HepG2 (cell line): ENCODE measurements at regions not wholly inside any gene's neighbourhood (a gene's known extent, or its start where the extent isn't known, plus 50 kb on each side); places are given as distances from the start of the nearest gene placed in this dataset.

Experiments
- ATAC-seq: fragments of 200-7000 bp; cut with Tn5 transposase; 3 replicates; pipeline ENCODE4 v1.9.1; 2020; ENCODE audit warnings: mild to moderate bottlenecking, moderate library complexity
- BruUV-seq: library from RNA; stranded (reverse); fragments of 400-500 nt; replicated peaks from 2 replicates; lab custom pipeline; 2021; lab: Mats Ljungman, UMichigan
- CTCF ChIA-PET: fragments of 300-600 bp; formaldehyde crosslinking; extraction: SDS; loops from one replicate; lab custom pipeline; 2021; ENCODE audit warnings: low total read pairs, inconsistent platforms, low intra/inter-chr PET ratio; lab: Yijun Ruan, JAX
- POLR2A ChIA-PET: fragments of 350-600 bp; sonication (Branson Sonifier 250); formaldehyde crosslinking; loops from one replicate; lab custom pipeline; 2020; ENCODE audit warnings: antibody characterized with exemption, inconsistent platforms; lab: Yijun Ruan, JAX
- DNase-seq: peaks from one replicate; pipeline ENCODE4 v3.0.0-alpha.2; 2015; ENCODE audit warnings: low spot score
- FAIRE-seq: peaks from 3 replicates; lab custom pipeline; 2011; peaks lifted over from hg19 to GRCh38; lab: Jason Lieb, UNC
- H2AFZ ChIP-seq: one replicate; pipeline ENCODE4 v1.6.1; 2011; ENCODE audit warnings: low read length, inconsistent platforms
- H3K27ac ChIP-seq: fragments of 300-600 bp; 3 replicates; pipeline ENCODE4 v1.8.0; 2011; ENCODE audit warnings: mixed run types, mild to moderate bottlenecking, mixed read lengths, low read length, inconsistent platforms; ENCODE audit not compliant: insufficient read depth; ENCODE audit errors: extremely low read length
- H3K27me3 ChIP-seq, 2 experiments: fragments of 200-600 bp in 1 of 2; 2 replicates in 1 of 2; 3 replicates in 1 of 2; pipeline versions ENCODE4 v1.6.0 to v1.8.0; 2011; ENCODE audit warnings: low read length in 2 of 2, mild to moderate bottlenecking in 2 of 2, moderate library complexity in 2 of 2, inconsistent platforms in 1 of 2; ENCODE audit not compliant: insufficient read depth in 2 of 2, control insufficient read depth in 1 of 2
- H3K36me3 ChIP-seq, 2 experiments: fragments of 200-600 bp in 1 of 2; replicated peaks in 1 of 2; 2 replicates in 1 of 2; 3 replicates in 1 of 2; pipeline versions ENCODE4 v1.5.1 to v1.8.0; 2011; ENCODE audit warnings: low read length in 2 of 2, inconsistent platforms in 1 of 2; ENCODE audit not compliant: insufficient read depth in 2 of 2, control insufficient read depth in 1 of 2
- H3K4me1 ChIP-seq: 2 replicates; pipeline ENCODE4 v1.5.1; 2012; ENCODE audit warnings: low read length, inconsistent platforms; ENCODE audit not compliant: insufficient read depth
- H3K4me2 ChIP-seq: 2 replicates; pipeline ENCODE4 v1.6.0; 2011; ENCODE audit warnings: low read depth, low read length, inconsistent platforms
- H3K4me3 ChIP-seq, 3 experiments: fragments of 200-600 bp in 1 of 3; sonication (generic), shearing (Covaris generic) in 1 of 3; replicated peaks in 1 of 3; 2 replicates each; pipeline ENCODE4 v1.5.1; 2011 to 2016; ENCODE audit warnings: low read length in 3 of 3, inconsistent platforms in 2 of 3, low read depth in 2 of 3, mild to moderate bottlenecking in 2 of 3, control low read depth in 1 of 3, mixed read lengths in 1 of 3; ENCODE audit not compliant: insufficient read depth in 1 of 3
- H3K79me2 ChIP-seq: one replicate; pipeline ENCODE4 v1.6.1; 2011; ENCODE audit warnings: low read length, inconsistent platforms; ENCODE audit not compliant: insufficient read depth
- H3K9ac ChIP-seq: 2 replicates; pipeline ENCODE4 v1.6.0; 2011; ENCODE audit warnings: mild to moderate bottlenecking, low read depth, low read length, inconsistent platforms; ENCODE audit not compliant: insufficient read depth
- H3K9me3 ChIP-seq: 2 replicates; pipeline ENCODE4 v1.5.1; 2012; ENCODE audit warnings: mild to moderate bottlenecking, low read length
- H4K20me1 ChIP-seq: 2 replicates; pipeline ENCODE4 v1.6.0; 2011; ENCODE audit warnings: inconsistent platforms, mild to moderate bottlenecking, low read length, moderate library complexity; ENCODE audit not compliant: insufficient read depth
- POGK ChIP-seq: sonication (generic); formaldehyde crosslinking; conservative IDR thresholded peaks from 2 replicates; pipeline ENCODE4 v1.8.0; 2022; ENCODE audit warnings: mild to moderate bottlenecking, moderate library complexity, missing genetic modification reagents
- ZBTB7A ChIP-seq: sonication (generic); formaldehyde crosslinking; IDR thresholded peaks from 2 replicates; pipeline ENCODE4 v1.8.0; 2022; ENCODE audit warnings: mild to moderate bottlenecking, missing genetic modification reagents
- ZHX1 ChIP-seq: sonication (generic); formaldehyde crosslinking; IDR thresholded peaks from 2 replicates; pipeline ENCODE4 v1.8.1; 2022; ENCODE audit warnings: low read depth, mild to moderate bottlenecking, missing genetic modification reagents
- ZNF234 ChIP-seq: sonication (generic); formaldehyde crosslinking; conservative IDR thresholded peaks from 2 replicates; pipeline ENCODE4 v1.5.1; 2020; ENCODE audit warnings: mild to moderate bottlenecking, missing genetic modification reagents
- ZNF607 ChIP-seq: sonication (generic); formaldehyde crosslinking; IDR thresholded peaks from 2 replicates; pipeline ENCODE4 v1.5.1; 2020; ENCODE audit warnings: missing genetic modification reagents, mild to moderate bottlenecking, borderline replicate concordance
- WGBS: methylation state at CpG from one replicate; pipeline ENCODE4 v1.1.6; 2017; ENCODE audit warnings: low lambda C conversion rate; 5-methylcytosine and 5-hydroxymethylcytosine counted together
- in situ Hi-C: cut with HindIII; loops from 2 replicates; pipeline ENCODE4 v1.10.0; 2017; ENCODE audit warnings: low pct_unique_long_range_greater_than_20kb; ENCODE audit not compliant: extremely low pct_ligation_motif_present
- intact Hi-C: fragments of 100-400 bp; cut with micrococcal nuclease; formaldehyde crosslinking; loops from one replicate; pipeline ENCODE4 v1.10.0; 2022; ENCODE audit not compliant: unreplicated experiment
- TF ChIP-seq, protein P1 (sequence below): sonication (generic); formaldehyde crosslinking; IDR thresholded peaks from 2 replicates; pipeline ENCODE4 v1.5.0; 2020; ENCODE audit warnings: missing genetic modification reagents

DNA sequence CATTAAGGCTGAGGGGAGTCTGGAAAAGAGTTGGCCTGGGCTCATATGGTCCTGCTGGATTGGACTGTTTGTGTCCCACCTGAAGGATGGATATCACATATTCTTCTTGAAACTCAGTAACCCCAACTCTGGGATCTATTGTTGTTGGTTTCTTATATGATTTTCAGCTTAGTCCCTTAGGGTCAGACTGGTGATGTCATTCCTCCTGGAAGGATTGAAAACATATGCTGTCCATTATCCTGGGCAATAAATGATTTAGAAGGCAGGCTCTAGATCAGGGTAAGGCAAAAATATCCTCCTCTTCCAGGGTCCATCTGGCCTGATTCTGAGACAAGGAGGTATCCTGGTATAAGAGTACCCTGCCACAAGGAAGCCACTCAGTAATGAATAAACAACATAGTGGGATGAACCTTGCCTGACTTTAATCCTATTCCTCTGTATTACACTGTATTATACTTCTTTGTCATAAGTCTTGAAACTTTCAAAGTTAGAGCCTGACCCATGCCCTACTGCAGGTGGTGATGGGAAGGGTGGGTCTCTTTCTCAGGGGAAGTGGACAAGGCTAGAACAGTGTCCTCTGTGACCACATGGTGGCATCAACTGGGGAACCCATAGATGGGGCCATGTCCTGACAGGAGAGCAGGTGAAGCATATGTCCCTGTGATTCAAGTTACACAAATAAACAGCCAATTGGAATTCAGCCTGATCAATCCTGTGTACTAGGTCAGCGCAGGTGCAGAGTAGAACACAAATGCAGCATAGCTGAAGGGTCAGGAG, 454.4 kb upstream of the TRPC7 start:
- intact Hi-C loops = no loop called here
- in situ Hi-C loops = no loop called here
- no TSS peak for BruUV-seq
- Histone ChIP-seq H2AFZ (no peak overlapping the region), H4K20me1 (no peaks in the 10 kb centered on the region), H3K79me2 (no peaks in the 10 kb centered on the region), H3K4me1 (no peaks in the 10 kb centered on the region), H3K4me2 (no peak overlapping the region), H3K4me3 (no peak overlapping the region), H3K36me3 (no peaks in the 10 kb centered on the region), H3K9ac (no peak overlapping the region), H3K9me3 (no peaks in the 10 kb centered on the region), H3K27ac (no peak overlapping the region), H3K27me3 (no peaks in the 10 kb centered on the region)
- no peak for FAIRE-seq
- DNase-seq = no peak
- ChIA-PET POLR2A (no interaction called here), CTCF (no interaction called here)
- ATAC-seq = no peak
- WGBS = 0% methylated on average over 1 of the region's 1 CpG
- TF ChIP-seq, protein P1, sequence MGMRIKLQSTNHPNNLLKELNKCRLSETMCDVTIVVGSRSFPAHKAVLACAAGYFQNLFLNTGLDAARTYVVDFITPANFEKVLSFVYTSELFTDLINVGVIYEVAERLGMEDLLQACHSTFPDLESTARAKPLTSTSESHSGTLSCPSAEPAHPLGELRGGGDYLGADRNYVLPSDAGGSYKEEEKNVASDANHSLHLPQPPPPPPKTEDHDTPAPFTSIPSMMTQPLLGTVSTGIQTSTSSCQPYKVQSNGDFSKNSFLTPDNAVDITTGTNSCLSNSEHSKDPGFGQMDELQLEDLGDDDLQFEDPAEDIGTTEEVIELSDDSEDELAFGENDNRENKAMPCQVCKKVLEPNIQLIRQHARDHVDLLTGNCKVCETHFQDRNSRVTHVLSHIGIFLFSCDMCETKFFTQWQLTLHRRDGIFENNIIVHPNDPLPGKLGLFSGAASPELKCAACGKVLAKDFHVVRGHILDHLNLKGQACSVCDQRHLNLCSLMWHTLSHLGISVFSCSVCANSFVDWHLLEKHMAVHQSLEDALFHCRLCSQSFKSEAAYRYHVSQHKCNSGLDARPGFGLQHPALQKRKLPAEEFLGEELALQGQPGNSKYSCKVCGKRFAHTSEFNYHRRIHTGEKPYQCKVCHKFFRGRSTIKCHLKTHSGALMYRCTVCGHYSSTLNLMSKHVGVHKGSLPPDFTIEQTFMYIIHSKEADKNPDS (CRISPR knock-in tag) = no peak
- TF ChIP-seq ZHX1 (CRISPR knock-in tag) = no peak
- TF ChIP-seq ZBTB7A (CRISPR knock-in tag) = no peak
- no peak for TF ChIP-seq ZNF234
- TF ChIP-seq ZNF607 (CRISPR knock-in tag) = no peak
- no peak for TF ChIP-seq POGK (CRISPR knock-in tag)
